H54 (cell line): ENCODE measurements at regions not wholly inside any gene's neighbourhood (a gene's known extent, or its start where the extent isn't known, plus 50 kb on each side); places are given as distances from the start of the nearest gene placed in this dataset.

Experiments
- DNase-seq: peaks from one replicate; pipeline ENCODE4 v3.0.0; 2011; ENCODE audit warnings: low spot score, mixed read lengths; ENCODE audit not compliant: insufficient read length
- FAIRE-seq: peaks from 3 replicates; lab custom pipeline; 2011; peaks lifted over from hg19 to GRCh38; lab: Jason Lieb, UNC
- POLR2A ChIP-seq: IDR thresholded peaks from 2 replicates; pipeline ENCODE4 v1.6.1; 2011; ENCODE audit warnings: low read depth, mild to moderate bottlenecking, low read length

DNA sequence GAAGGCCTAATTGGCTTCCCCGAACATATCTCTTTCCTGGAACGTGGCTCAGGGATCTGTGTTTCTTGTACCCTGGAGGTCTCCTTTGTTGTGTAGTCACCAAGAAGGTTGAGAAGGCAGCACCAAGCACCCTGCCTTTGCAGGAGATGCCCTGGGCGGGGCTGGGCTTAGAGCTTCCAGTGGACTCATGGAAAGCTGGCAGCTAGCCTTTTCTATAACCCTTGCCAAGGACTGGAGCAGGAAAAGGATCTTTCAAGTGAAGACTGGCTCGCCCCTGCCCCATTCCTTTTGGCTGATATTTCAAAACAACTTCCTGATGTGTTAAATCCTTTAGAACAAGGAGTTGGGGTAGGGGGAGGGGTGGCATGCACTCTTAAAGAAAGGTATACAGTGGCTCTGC lies 58.9 kb upstream of the EPHA6 start:
- no peak for TF ChIP-seq POLR2A
- DNase-seq (no peak), FAIRE-seq (no peak)

GRCh38 chr3:96756516-96756915 lies 57.9 kb upstream of the EPHA6 start:
- no peak for FAIRE-seq
- TF ChIP-seq POLR2A: no peak

DNA sequence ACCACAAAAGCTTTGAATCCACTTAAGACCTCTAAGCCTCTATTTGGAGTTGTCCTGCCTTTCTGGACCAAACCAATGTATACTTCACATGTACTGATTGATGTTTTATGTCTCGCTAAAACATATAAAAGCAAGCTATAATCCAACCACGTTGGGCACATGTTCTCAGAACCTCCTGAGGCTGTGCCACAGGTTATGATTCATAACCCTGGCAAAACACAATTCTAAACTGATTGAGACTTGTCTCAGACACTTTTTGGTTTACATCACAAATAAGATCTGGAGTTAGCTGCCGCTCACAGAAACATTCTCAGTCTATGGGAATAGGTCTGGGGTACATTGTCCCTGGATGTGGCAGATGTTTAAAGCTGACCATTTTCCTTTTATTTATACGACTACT lies 53.4 kb upstream of the EPHA6 start:
- no peak for TF ChIP-seq POLR2A
- DNase-seq: no peak
- FAIRE-seq: no peak

More at GRCh38 chr3:96756516-96756915, 57.9 kb upstream of the EPHA6 start:
- no peak for DNase-seq
